Neural cell (in vitro differentiated cells): ENCODE measurements at regions not wholly inside any gene's neighbourhood (a gene's known extent, or its start where the extent isn't known, plus 50 kb on each side); places are given as distances from the start of the nearest gene placed in this dataset.

ENCODE experiments used
- H2AFZ ChIP-seq: fragments of 200-600, 300-800 bp; sonication (generic), shearing (Covaris generic); 2 replicates; pipeline ENCODE4 v1.6.0; 2014; ENCODE audit warnings: low read depth, mild to moderate bottlenecking, antibody characterized with exemption, low read length, moderate library complexity
- H3F3A ChIP-seq: fragments of 200-600 bp; shearing (Covaris generic); 2 replicates; pipeline ENCODE4 v1.6.1; 2016; ENCODE audit warnings: mild to moderate bottlenecking, moderate library complexity, mixed read lengths, antibody characterized with exemption, low read length; ENCODE audit not compliant: insufficient read depth, poor library complexity, severe bottlenecking
- H3K27ac ChIP-seq: fragments of 200-600, 300-800 bp; sonication (generic), shearing (Covaris generic); 2 replicates; pipeline ENCODE4 v1.5.1; 2014; ENCODE audit warnings: mild to moderate bottlenecking, low read length, moderate library complexity
- H3K27me3 ChIP-seq: fragments of 300-800, 200-600 bp; sonication (generic), shearing (Covaris generic); 2 replicates; pipeline ENCODE4 v1.6.0; 2014; ENCODE audit warnings: mild to moderate bottlenecking, low read depth, low read length, moderate library complexity; ENCODE audit not compliant: insufficient read depth
- H3K36me3 ChIP-seq: fragments of 300-800, 200-600 bp; sonication (generic), shearing (Covaris generic); 2 replicates; pipeline ENCODE4 v1.5.1; 2014; ENCODE audit warnings: mild to moderate bottlenecking, antibody characterized with exemption, low read length, moderate library complexity; ENCODE audit not compliant: insufficient read depth
- H3K4me2 ChIP-seq: fragments of 300-800, 200-600 bp; sonication (generic), shearing (Covaris generic); 2 replicates; pipeline ENCODE4 v1.6.0; 2014; ENCODE audit warnings: mild to moderate bottlenecking, low read length
- H3K4me3 ChIP-seq: fragments of 300-800, 200-600 bp; sonication (generic), shearing (Covaris generic); 2 replicates; pipeline ENCODE4 v1.5.1; 2014; ENCODE audit warnings: mild to moderate bottlenecking, low read length, moderate library complexity
- H3K79me2 ChIP-seq: fragments of 200-600 bp; shearing (Covaris generic); replicated peaks from 2 replicates; pipeline ENCODE4 v1.6.0; 2014; ENCODE audit warnings: mild to moderate bottlenecking, low read length, moderate library complexity; ENCODE audit not compliant: insufficient read depth
- H3K9ac ChIP-seq: fragments of 300-800, 200-600 bp; sonication (generic), shearing (Covaris generic); 2 replicates; pipeline ENCODE4 v1.6.1; 2016; ENCODE audit warnings: mild to moderate bottlenecking, low read length, mixed read lengths
- H3K9me2 ChIP-seq: fragments of 200-600 bp; shearing (Covaris generic); 2 replicates; pipeline ENCODE4 v1.6.1; 2016; ENCODE audit warnings: mild to moderate bottlenecking, low read length, mixed read lengths; ENCODE audit not compliant: insufficient read depth
- H3K9me3 ChIP-seq: fragments of 200-600, 300-800 bp; sonication (generic), shearing (Covaris generic); 2 replicates; pipeline ENCODE4 v1.6.1; 2016; ENCODE audit warnings: mild to moderate bottlenecking, mixed run types, low read length, moderate library complexity, mixed read lengths
- H4K20me1 ChIP-seq: fragments of 200-600 bp; shearing (Covaris generic); 2 replicates; pipeline ENCODE4 v1.6.1; 2016; ENCODE audit warnings: mild to moderate bottlenecking, mixed run types; ENCODE audit not compliant: insufficient read depth
- CTCF ChIP-seq: fragments of 450-650 bp; IDR thresholded peaks from 2 replicates; pipeline ENCODE4 v1.5.1; 2014; ENCODE audit warnings: antibody characterized with exemption, mild to moderate bottlenecking, moderate library complexity; ENCODE audit not compliant: poor library complexity, severe bottlenecking
- EP300 ChIP-seq: fragments of 450-650 bp; conservative IDR thresholded peaks from 2 replicates; pipeline ENCODE4 v1.6.1; 2014; ENCODE audit warnings: antibody characterized with exemption, mild to moderate bottlenecking, moderate library complexity; ENCODE audit not compliant: poor library complexity, severe bottlenecking
- EZH2 ChIP-seq: fragments of 200-600, 300-800 bp; shearing (Covaris generic), sonication (generic); IDR thresholded peaks from 2 replicates; pipeline ENCODE4 v1.6.1; 2014; ENCODE audit warnings: antibody characterized with exemption, low read length, borderline replicate concordance, mild to moderate bottlenecking; ENCODE audit not compliant: insufficient read depth, poor library complexity, severe bottlenecking
- MXI1 ChIP-seq: fragments of 450-650 bp; conservative IDR thresholded peaks from 2 replicates; pipeline ENCODE4 v1.6.1; 2014; ENCODE audit warnings: antibody characterized with exemption, mild to moderate bottlenecking; ENCODE audit not compliant: poor library complexity, severe bottlenecking
- POLR2AphosphoS5 ChIP-seq: IDR thresholded peaks from 2 replicates; pipeline ENCODE4 v1.6.1; 2012
- RAD21 ChIP-seq: fragments of 450-650 bp; conservative IDR thresholded peaks from 2 replicates; pipeline ENCODE4 v1.6.1; 2014; ENCODE audit warnings: antibody characterized with exemption, mild to moderate bottlenecking, moderate library complexity
- SMC3 ChIP-seq: fragments of 450-650 bp; conservative IDR thresholded peaks from 2 replicates; pipeline ENCODE4 v1.6.1; 2014; ENCODE audit warnings: antibody characterized with exemption, mild to moderate bottlenecking, moderate library complexity; ENCODE audit not compliant: poor library complexity
- TAF1 ChIP-seq: IDR thresholded peaks from 2 replicates; pipeline ENCODE4 v1.6.1; 2012; ENCODE audit warnings: low read depth
- TF ChIP-seq, protein P1 (sequence below): IDR thresholded peaks from 2 replicates; pipeline ENCODE4 v1.6.1; 2012; ENCODE audit warnings: borderline replicate concordance

GRCh38 chr1:216824511-216824910 is 101.3 kb upstream of the ESRRG start:
- Histone ChIP-seq H3K9ac (no peak overlapping the region), H3K4me2 (no peak overlapping the region), H3K4me3 (no peak overlapping the region), H3K79me2 (no peaks in the 10 kb centered on the region), H2AFZ (no peak overlapping the region), H3K27me3 (no peaks in the 10 kb centered on the region), H4K20me1 (no peaks in the 10 kb centered on the region), H3K36me3 (no peaks in the 10 kb centered on the region), H3K27ac (no peak overlapping the region), H3F3A (no peaks in the 10 kb centered on the region), H3K9me2 (no peaks in the 10 kb centered on the region), H3K9me3 (no peaks in the 10 kb centered on the region)
- no peak for TF ChIP-seq RAD21
- no peak for TF ChIP-seq EP300
- TF ChIP-seq CTCF, result no peak
- no peak for TF ChIP-seq SMC3
- no peak for TF ChIP-seq MXI1
- TF ChIP-seq EZH2, result no peak
- no peak for TF ChIP-seq TAF1
- TF ChIP-seq POLR2AphosphoS5, result no peak
- TF ChIP-seq, protein P1, sequence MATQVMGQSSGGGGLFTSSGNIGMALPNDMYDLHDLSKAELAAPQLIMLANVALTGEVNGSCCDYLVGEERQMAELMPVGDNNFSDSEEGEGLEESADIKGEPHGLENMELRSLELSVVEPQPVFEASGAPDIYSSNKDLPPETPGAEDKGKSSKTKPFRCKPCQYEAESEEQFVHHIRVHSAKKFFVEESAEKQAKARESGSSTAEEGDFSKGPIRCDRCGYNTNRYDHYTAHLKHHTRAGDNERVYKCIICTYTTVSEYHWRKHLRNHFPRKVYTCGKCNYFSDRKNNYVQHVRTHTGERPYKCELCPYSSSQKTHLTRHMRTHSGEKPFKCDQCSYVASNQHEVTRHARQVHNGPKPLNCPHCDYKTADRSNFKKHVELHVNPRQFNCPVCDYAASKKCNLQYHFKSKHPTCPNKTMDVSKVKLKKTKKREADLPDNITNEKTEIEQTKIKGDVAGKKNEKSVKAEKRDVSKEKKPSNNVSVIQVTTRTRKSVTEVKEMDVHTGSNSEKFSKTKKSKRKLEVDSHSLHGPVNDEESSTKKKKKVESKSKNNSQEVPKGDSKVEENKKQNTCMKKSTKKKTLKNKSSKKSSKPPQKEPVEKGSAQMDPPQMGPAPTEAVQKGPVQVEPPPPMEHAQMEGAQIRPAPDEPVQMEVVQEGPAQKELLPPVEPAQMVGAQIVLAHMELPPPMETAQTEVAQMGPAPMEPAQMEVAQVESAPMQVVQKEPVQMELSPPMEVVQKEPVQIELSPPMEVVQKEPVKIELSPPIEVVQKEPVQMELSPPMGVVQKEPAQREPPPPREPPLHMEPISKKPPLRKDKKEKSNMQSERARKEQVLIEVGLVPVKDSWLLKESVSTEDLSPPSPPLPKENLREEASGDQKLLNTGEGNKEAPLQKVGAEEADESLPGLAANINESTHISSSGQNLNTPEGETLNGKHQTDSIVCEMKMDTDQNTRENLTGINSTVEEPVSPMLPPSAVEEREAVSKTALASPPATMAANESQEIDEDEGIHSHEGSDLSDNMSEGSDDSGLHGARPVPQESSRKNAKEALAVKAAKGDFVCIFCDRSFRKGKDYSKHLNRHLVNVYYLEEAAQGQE, result no peak

DNA sequence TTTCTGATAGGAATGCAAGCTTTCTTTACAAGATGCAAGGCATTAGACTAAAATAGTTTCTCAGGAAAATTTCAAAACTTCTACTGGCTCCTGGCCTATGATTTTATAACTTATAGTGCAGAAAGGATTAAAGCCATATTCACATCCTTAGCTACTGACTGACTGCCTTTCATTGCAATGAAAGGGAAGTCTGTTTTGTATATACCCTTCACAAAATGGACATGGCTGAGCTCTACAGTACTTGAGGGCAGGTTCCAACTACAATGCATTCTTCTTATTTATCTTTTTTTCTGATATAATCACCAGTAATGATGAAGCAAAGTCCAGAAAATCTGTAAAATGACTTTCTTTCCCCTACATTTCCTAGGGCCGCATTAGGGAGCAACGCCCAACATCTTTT is 100.5 kb upstream of the ESRRG start:
- Histone ChIP-seq H3K4me3 (no peak overlapping the region), H3K27me3 (no peaks in the 10 kb centered on the region), H3K9me3 (no peaks in the 10 kb centered on the region), H2AFZ (no peak overlapping the region), H4K20me1 (no peaks in the 10 kb centered on the region), H3F3A (no peaks in the 10 kb centered on the region), H3K27ac (no peak overlapping the region), H3K36me3 (no peaks in the 10 kb centered on the region), H3K4me2 (no peak overlapping the region), H3K9ac (no peak overlapping the region), H3K79me2 (no peaks in the 10 kb centered on the region), H3K9me2 (no peaks in the 10 kb centered on the region)
- TF ChIP-seq RAD21 (no peak), MXI1 (no peak), EZH2 (no peak)
- TF ChIP-seq, protein P1, result no peak
